Peyer's patch (tissue), 4 donors: ENCODE measurements at regions not wholly inside any gene's neighbourhood (a gene's known extent, or its start where the extent isn't known, plus 50 kb on each side); places are given as distances from the start of the nearest gene placed in this dataset.

ENCODE experiments used
- POLR2A ChIP-seq, 2 donors: fragments of 450-650 bp; IDR thresholded peaks; one replicate each; pipeline ENCODE4 v1.5.1; 2017; ENCODE audit warnings: antibody characterized with exemption in 2 of 2, mild to moderate bottlenecking in 2 of 2, moderate library complexity in 2 of 2
- TF ChIP-seq, protein P1 (sequence below), 6 experiments: fragments of 450-650 bp in 4 of 6; fragments of 200-600 bp in 2 of 6; sonication (generic) in 1 of 6; IDR thresholded peaks; one replicate each; pipeline ENCODE4 v1.5.1; 2017 to 2019; ENCODE audit warnings: antibody characterized with exemption in 6 of 6, mild to moderate bottlenecking in 3 of 6, moderate library complexity in 1 of 6

DNA sequence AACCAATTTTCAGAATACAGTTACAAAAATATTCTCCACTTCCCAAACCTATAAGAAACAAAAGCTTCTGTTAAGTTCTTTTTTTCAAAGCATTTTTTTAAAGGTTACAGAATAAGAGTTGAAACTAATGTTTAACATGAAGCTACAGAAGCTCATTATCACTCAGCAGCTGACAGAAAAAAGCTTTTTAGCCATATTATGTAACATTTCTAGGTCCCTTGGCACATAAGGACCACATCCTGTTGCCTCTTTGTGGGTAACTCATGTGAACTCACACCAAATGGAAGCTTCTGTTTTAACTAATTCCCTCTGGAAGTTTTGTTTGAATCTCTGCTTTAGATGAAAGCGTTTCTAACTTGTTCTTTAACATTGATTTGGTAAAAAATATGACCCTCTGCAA, 242.5 kb upstream of the TMPRSS15 start:
- TF ChIP-seq, protein P1, sequence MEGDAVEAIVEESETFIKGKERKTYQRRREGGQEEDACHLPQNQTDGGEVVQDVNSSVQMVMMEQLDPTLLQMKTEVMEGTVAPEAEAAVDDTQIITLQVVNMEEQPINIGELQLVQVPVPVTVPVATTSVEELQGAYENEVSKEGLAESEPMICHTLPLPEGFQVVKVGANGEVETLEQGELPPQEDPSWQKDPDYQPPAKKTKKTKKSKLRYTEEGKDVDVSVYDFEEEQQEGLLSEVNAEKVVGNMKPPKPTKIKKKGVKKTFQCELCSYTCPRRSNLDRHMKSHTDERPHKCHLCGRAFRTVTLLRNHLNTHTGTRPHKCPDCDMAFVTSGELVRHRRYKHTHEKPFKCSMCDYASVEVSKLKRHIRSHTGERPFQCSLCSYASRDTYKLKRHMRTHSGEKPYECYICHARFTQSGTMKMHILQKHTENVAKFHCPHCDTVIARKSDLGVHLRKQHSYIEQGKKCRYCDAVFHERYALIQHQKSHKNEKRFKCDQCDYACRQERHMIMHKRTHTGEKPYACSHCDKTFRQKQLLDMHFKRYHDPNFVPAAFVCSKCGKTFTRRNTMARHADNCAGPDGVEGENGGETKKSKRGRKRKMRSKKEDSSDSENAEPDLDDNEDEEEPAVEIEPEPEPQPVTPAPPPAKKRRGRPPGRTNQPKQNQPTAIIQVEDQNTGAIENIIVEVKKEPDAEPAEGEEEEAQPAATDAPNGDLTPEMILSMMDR (IDR thresholded peaks at IDR 0.05): no peak
- no peak for TF ChIP-seq POLR2A (IDR thresholded peaks at IDR 0.05)
